ENCODE measurements at regions not wholly inside any gene's neighbourhood (a gene's known extent, or its start where the extent isn't known, plus 50 kb on each side); places are given as distances from the start of the nearest gene placed in this dataset.
"Not testable (repeated sequence)": the region's sequence is repeated elsewhere in the genome, so short reads cannot be mapped to it uniquely, and the experiment has no call there.

DNA sequence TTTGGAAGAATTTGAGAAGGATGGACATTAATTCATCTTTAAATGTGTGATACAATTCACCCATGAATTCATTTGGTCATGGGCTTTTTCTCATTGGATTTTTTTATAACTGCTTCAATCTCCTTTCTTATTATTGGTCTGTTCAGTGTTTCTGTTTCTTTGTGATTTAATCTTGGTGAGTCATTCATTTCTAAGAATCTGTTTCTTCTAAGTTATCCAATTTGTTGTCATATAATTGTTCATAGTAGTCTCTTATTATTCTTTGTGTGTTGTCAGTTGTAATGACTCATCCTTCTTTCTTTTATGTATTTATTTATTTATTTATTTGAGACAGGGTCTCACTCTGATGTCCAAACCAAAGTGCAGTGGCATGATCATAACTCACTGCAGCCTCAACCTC is 146.1 kb upstream of the ZNF267 start:
- Mint-ChIP-seq H3K27me3 (ENCODE audit: low read depth) (no peaks in the 10 kb centered on the region), H3K27ac (no peak overlapping the region), H3K4me1 (no peaks in the 10 kb centered on the region), H3K9me3 (peaks cover 54% of the 10 kb centered on the region), H3K4me3 (no peak overlapping the region), H3K36me3 (peaks cover 69% of the 10 kb centered on the region)
- DNase-seq (ENCODE audit: low spot score in 2 of 2, unreplicated experiment in 2 of 2): no peak
- TF ChIP-seq, protein P1, sequence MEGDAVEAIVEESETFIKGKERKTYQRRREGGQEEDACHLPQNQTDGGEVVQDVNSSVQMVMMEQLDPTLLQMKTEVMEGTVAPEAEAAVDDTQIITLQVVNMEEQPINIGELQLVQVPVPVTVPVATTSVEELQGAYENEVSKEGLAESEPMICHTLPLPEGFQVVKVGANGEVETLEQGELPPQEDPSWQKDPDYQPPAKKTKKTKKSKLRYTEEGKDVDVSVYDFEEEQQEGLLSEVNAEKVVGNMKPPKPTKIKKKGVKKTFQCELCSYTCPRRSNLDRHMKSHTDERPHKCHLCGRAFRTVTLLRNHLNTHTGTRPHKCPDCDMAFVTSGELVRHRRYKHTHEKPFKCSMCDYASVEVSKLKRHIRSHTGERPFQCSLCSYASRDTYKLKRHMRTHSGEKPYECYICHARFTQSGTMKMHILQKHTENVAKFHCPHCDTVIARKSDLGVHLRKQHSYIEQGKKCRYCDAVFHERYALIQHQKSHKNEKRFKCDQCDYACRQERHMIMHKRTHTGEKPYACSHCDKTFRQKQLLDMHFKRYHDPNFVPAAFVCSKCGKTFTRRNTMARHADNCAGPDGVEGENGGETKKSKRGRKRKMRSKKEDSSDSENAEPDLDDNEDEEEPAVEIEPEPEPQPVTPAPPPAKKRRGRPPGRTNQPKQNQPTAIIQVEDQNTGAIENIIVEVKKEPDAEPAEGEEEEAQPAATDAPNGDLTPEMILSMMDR (IDR thresholded peaks at IDR 0.05; ENCODE audit: unreplicated experiment): no peak

DNA sequence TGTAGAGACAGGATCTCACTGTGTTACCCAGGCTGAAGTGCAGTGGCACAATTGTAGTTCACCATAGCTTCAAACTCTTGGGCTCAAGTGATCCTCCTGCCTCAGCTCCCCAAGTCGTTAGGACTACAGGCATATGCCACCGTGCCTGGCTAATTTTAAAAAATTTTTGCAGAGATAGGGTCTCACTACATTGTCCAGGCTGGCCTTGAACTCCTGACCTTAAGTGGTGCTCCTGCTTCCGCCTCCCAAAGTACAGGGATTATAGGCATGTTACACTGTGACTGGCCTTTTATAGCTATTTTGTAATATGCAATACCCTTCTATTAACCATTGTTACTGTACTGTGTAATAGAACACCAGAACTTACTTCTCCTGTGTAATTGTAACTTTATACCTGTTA is 139.3 kb upstream of the ZNF267 start:
- Mint-ChIP-seq H3K27ac (no peak overlapping the region), H3K36me3 (peaks cover 80% of the 10 kb centered on the region), H3K27me3 (ENCODE audit: low read depth) (no peaks in the 10 kb centered on the region), H3K4me1 (no peaks in the 10 kb centered on the region), H3K9me3 (peaks cover 61% of the 10 kb centered on the region), H3K4me3 (no peak overlapping the region)
- TF ChIP-seq, protein P1 (IDR thresholded peaks at IDR 0.05; ENCODE audit: unreplicated experiment): no peak
- no peak for DNase-seq (ENCODE audit: low spot score in 2 of 2, unreplicated experiment in 2 of 2)

DNA sequence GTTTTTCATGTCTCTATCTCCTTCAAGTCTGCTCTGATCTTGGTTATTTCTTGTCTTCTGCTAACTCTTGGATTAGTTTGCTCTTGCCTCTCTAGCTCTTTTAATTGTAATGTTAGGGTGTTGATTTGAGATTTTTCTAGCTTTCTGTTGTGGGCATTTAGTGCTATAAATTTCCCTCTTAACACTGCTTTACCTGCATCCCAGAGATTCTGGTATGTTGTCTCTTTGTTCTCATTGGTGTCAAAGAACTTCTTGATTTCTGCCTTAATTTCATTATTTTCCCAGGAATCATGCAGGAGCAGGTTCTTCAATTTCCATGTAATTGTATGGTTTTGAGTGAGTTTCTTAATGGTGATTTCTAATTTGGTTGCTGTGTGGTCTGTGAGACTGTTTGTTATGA is 128.5 kb upstream of the ZNF267 start:
- H3K36me3 Mint-ChIP-seq: peaks cover 90% of the 10 kb centered on the region
- H3K9me3 Mint-ChIP-seq: peaks cover 84% of the 10 kb centered on the region
- not testable (repeated sequence) for H3K27ac Mint-ChIP-seq; H3K27me3 Mint-ChIP-seq (ENCODE audit: low read depth); H3K4me1 Mint-ChIP-seq; H3K4me3 Mint-ChIP-seq; DNase-seq (ENCODE audit: low spot score in 2 of 2, unreplicated experiment in 2 of 2)

DNA sequence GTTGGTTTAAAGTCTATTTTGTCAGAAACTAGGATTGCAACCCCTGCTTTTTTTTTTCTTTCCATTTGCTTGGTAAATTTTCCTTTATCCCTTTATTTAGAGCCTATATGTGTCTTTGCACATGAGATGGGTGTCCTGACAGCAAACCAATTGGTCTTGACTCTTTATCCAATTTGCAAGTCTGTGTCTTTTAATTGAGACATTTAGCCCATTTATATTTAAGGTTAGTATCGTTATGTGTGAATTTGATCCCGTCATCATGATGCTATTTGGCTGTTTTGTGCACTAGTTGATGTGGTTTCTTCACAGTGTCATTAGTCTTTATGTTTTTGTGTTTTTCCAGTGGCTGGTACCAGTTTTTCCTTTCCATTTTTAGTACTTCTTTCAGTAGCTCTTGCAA is 127.7 kb upstream of the ZNF267 start:
- H3K4me1 Mint-ChIP-seq: no peaks in the 10 kb centered on the region
- H3K36me3 Mint-ChIP-seq: peaks cover 88% of the 10 kb centered on the region
- TF ChIP-seq, protein P1 (IDR thresholded peaks at IDR 0.05; ENCODE audit: unreplicated experiment): no peak
- peaks cover 81% of the 10 kb centered on the region for H3K9me3 Mint-ChIP-seq
- H3K4me3 Mint-ChIP-seq: no peak overlapping the region
- no peaks in the 10 kb centered on the region for H3K27me3 Mint-ChIP-seq (ENCODE audit: low read depth)
- DNase-seq (ENCODE audit: low spot score in 2 of 2, unreplicated experiment in 2 of 2): no peak
- H3K27ac Mint-ChIP-seq: no peak overlapping the region

DNA sequence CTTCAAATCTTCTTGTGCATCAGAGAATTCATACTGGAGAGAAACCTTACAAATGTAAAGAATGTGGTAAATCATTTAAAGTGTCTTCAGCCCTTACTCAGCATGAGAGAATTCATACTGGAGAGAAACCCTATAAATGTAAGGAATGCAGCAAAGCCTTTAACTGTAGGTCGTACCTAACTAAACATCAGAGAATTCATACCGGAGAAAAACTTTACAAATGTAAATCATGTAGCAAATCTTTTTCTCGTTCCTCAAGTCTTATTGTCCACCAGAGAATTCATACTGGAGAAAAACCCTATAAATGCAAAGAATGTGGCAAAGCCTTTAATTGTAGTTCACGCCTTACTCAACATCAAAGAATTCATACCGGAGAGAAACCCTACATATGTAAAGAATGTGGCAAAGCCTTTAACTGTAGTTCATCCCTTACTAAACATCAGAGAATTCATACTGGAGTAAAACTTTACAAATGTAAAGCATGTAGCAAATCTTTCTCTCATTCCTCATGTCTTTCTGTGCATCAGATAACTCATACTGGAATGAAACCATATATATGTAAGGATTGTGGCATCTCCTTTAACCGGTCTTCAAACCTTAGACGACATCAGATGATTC is 118.5 kb upstream of the ZNF267 start:
- Mint-ChIP-seq H3K9me3 (peaks cover 75% of the 10 kb centered on the region), H3K4me1 (no peaks in the 10 kb centered on the region), H3K27me3 (ENCODE audit: low read depth) (no peaks in the 10 kb centered on the region), H3K27ac (no peak overlapping the region), H3K4me3 (no peak overlapping the region), H3K36me3 (peaks cover 85% of the 10 kb centered on the region)
- TF ChIP-seq, protein P1 (IDR thresholded peaks at IDR 0.05; ENCODE audit: unreplicated experiment): no peak
- DNase-seq (ENCODE audit: low spot score in 2 of 2, unreplicated experiment in 2 of 2): no peak

DNA sequence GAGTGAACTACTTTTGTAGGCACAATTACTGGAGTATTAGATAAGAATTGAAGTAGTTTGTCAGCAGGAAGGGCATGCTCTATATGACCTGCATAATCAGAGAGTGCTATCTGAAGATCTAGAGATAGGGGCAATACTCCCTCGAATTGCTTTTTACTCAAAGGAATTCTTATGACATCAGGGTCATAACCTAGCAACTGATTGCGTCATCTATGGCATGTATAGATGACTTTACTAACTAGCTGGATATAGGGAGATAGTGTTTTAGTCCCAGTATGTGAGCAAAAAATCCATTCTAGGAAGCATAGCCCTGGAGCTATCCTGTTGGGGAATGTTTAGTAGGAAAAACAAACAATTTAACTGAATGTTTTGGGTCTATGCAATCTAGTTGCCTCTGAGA is 109.5 kb upstream of the ZNF267 start:
- TF ChIP-seq, protein P1 (IDR thresholded peaks at IDR 0.05; ENCODE audit: unreplicated experiment): no peak
- no peaks in the 10 kb centered on the region for H3K27me3 Mint-ChIP-seq (ENCODE audit: low read depth)
- H3K4me3 Mint-ChIP-seq: no peak overlapping the region
- H3K9me3 Mint-ChIP-seq: peaks cover 75% of the 10 kb centered on the region
- H3K36me3 Mint-ChIP-seq: peaks cover 40% of the 10 kb centered on the region
- DNase-seq (ENCODE audit: low spot score in 2 of 2, unreplicated experiment in 2 of 2): no peak
- no peak overlapping the region for H3K27ac Mint-ChIP-seq
- H3K4me1 Mint-ChIP-seq: no peaks in the 10 kb centered on the region
